ENCODE measurements at regions not wholly inside any gene's neighbourhood (a gene's known extent, or its start where the extent isn't known, plus 50 kb on each side); places are given as distances from the start of the nearest gene placed in this dataset.

DNA sequence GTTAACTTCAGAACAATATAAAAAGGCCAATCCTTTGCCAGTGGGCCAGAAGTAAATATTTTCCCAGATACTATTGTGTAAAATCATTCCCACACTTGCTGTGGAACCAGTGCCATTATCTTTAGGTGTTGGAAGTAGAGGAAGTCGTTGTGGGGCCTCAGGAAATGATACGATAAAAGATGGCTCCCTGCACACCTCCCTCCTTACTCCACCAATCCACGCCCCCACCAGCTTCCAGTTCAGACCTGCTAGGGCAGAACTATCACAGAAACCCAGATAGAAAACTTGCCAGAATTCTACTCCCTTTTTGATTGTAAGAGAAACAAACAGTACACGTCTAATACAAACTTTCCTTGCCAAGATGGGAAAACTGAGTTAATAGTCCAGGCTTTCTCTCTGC, 173.0 kb upstream of the FMN2 start:
- Mint-ChIP-seq H3K4me3 (no peak overlapping the region), H3K4me1 (peaks cover 19% of the 10 kb centered on the region), H3K9me3 (peaks cover 0 to 4% (median 2%) of the 10 kb centered on the region in 7 donors), H3K36me3 (no peaks in the 10 kb centered on the region), H3K27ac (peak overlapping the region in 1 of 7 donors; percentile 10), H3K27me3 (ENCODE audit: low read depth in 3 of 3) (peaks cover 0 to 3% (median 3%) of the 10 kb centered on the region in 3 donors)
- H3K36me3 ChIP-seq (replicated peaks in 1 of 2; ENCODE audit: control insufficient read depth in 1 of 2, insufficient read depth in 2 of 2, low read length in 2 of 2), result no peaks in the 10 kb centered on the region
- H3K79me2 ChIP-seq (ENCODE audit: insufficient read depth, low read length), result no peaks in the 10 kb centered on the region
- 75% methylated on average over 2 of the region's 4 CpGs for whole genome bisulfite sequencing (ENCODE audit: insufficient coverage)
- no peaks in the 10 kb centered on the region for H4K20me1 ChIP-seq (ENCODE audit: insufficient read depth, low read length)
- H3K27ac ChIP-seq (ENCODE audit: low read depth in 1 of 2, low read length in 2 of 2), result no peak overlapping the region
- no peak for DNase-seq
- no peak overlapping the region for H2AFZ ChIP-seq (ENCODE audit: insufficient read depth, low read depth, low read length, poor library complexity, severe bottlenecking)
- no peak overlapping the region for H3K4me3 ChIP-seq (replicated peaks in 1 of 3; ENCODE audit: low read depth in 2 of 3, low read length in 3 of 3)
- no peaks in the 10 kb centered on the region for H3K27me3 ChIP-seq (ENCODE audit: control insufficient read depth in 2 of 2, insufficient read depth in 2 of 2, low read length in 2 of 2)
- H3K4me2 ChIP-seq (replicated peaks; ENCODE audit: extremely low read depth, low read length, poor library complexity, severe bottlenecking), result no peak overlapping the region
- peaks cover 11 to 20% of the 10 kb centered on the region in 2 donors for H3K4me1 ChIP-seq (ENCODE audit: control insufficient read depth in 1 of 2, insufficient read depth in 2 of 2, low read length in 2 of 2)
- intact Hi-C loops (cut with micrococcal nuclease), result no loop called here
- no peaks in the 10 kb centered on the region for H3K9me3 ChIP-seq (replicated peaks in 1 of 2; ENCODE audit: control insufficient read depth in 1 of 2, insufficient read depth in 1 of 2, low read length in 2 of 2)
- TF ChIP-seq, protein P1, sequence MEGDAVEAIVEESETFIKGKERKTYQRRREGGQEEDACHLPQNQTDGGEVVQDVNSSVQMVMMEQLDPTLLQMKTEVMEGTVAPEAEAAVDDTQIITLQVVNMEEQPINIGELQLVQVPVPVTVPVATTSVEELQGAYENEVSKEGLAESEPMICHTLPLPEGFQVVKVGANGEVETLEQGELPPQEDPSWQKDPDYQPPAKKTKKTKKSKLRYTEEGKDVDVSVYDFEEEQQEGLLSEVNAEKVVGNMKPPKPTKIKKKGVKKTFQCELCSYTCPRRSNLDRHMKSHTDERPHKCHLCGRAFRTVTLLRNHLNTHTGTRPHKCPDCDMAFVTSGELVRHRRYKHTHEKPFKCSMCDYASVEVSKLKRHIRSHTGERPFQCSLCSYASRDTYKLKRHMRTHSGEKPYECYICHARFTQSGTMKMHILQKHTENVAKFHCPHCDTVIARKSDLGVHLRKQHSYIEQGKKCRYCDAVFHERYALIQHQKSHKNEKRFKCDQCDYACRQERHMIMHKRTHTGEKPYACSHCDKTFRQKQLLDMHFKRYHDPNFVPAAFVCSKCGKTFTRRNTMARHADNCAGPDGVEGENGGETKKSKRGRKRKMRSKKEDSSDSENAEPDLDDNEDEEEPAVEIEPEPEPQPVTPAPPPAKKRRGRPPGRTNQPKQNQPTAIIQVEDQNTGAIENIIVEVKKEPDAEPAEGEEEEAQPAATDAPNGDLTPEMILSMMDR (IDR thresholded peaks at IDR 0.05), result no peak
- no peak overlapping the region for H3K9ac ChIP-seq (ENCODE audit: insufficient read depth, low read length, poor library complexity, severe bottlenecking)

DNA sequence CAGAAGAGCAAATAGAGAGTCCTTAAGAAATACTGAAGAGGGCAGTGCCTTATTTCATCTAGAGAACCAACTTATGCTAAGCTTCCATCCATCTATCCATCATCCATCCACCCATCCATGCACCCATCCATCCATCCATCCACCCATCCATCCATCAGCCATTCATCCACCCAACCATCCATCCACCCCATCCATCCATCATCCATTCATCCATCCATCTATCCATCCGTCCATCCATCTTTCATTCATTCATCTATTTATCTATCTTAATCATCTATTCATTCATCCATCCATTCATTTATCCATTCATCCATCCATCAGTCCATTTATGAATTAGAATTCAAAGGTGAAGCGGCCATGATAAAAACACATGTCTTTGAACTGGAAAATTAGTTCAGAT, 171.5 kb upstream of the FMN2 start:
- 100% methylated on average over 1 of the region's 2 CpGs for WGBS (ENCODE audit: insufficient coverage)
- H3K36me3 Mint-ChIP-seq, result no peaks in the 10 kb centered on the region
- H3K27ac Mint-ChIP-seq, result no peak overlapping the region

More for the DNA sequence above, 171.5 kb upstream of the FMN2 start:
- H3K4me2 ChIP-seq (replicated peaks; ENCODE audit: extremely low read depth, low read length, poor library complexity, severe bottlenecking), result no peak overlapping the region
- Mint-ChIP-seq H3K27me3 (ENCODE audit: low read depth in 3 of 3) (peaks cover 0 to 3% (median 3%) of the 10 kb centered on the region in 3 donors), H3K4me3 (no peak overlapping the region), H3K4me1 (peaks cover 8% of the 10 kb centered on the region), H3K9me3 (peaks cover 3 to 15% (median 5%) of the 10 kb centered on the region in 7 donors)
- H3K9ac ChIP-seq (ENCODE audit: insufficient read depth, low read length, poor library complexity, severe bottlenecking), result no peak overlapping the region
- peaks cover 0 to 8% of the 10 kb centered on the region in 2 donors for H3K9me3 ChIP-seq (replicated peaks in 1 of 2; ENCODE audit: control insufficient read depth in 1 of 2, insufficient read depth in 1 of 2, low read length in 2 of 2)
- H4K20me1 ChIP-seq (ENCODE audit: insufficient read depth, low read length), result no peaks in the 10 kb centered on the region
- H3K36me3 ChIP-seq (replicated peaks in 1 of 2; ENCODE audit: control insufficient read depth in 1 of 2, insufficient read depth in 2 of 2, low read length in 2 of 2), result no peaks in the 10 kb centered on the region
- TF ChIP-seq, protein P1 (IDR thresholded peaks at IDR 0.05), result no peak
- H3K27me3 ChIP-seq (ENCODE audit: control insufficient read depth in 2 of 2, insufficient read depth in 2 of 2, low read length in 2 of 2), result no peaks in the 10 kb centered on the region
- H3K27ac ChIP-seq (ENCODE audit: low read depth in 1 of 2, low read length in 2 of 2), result no peak overlapping the region
- intact Hi-C loops (cut with micrococcal nuclease), result no loop called here
- no peak overlapping the region for H3K4me3 ChIP-seq (replicated peaks in 1 of 3; ENCODE audit: low read depth in 2 of 3, low read length in 3 of 3)
- H3K79me2 ChIP-seq (ENCODE audit: insufficient read depth, low read length), result no peaks in the 10 kb centered on the region
- DNase-seq, result no peak
- peaks cover under 1 to 7% of the 10 kb centered on the region in 2 donors for H3K4me1 ChIP-seq (ENCODE audit: control insufficient read depth in 1 of 2, insufficient read depth in 2 of 2, low read length in 2 of 2)
- H2AFZ ChIP-seq (ENCODE audit: insufficient read depth, low read depth, low read length, poor library complexity, severe bottlenecking), result no peak overlapping the region

Data from CD14-positive monocyte (primary cell).